Activated T-helper 17 cell treated with anti-CD3 and anti-CD28 coated beads, Interleukin-2, amount 50 U/mL, for 72 hours (primary cell): ENCODE measurements at regions not wholly inside any gene's neighbourhood (a gene's known extent, or its start where the extent isn't known, plus 50 kb on each side); places are given as distances from the start of the nearest gene placed in this dataset.
"Not testable (repeated sequence)": the region's sequence is repeated elsewhere in the genome, so short reads cannot be mapped to it uniquely, and the experiment has no call there.

ENCODE experiments used
- ATAC-seq: fragments of 150-1000 bp; cut with Tn5 transposase; replicated peaks from 2 replicates; pipeline ENCODE4 v1.10.0; 2021; ENCODE audit warnings: mild to moderate bottlenecking, moderate library complexity
- H3K27ac Mint-ChIP-seq: one replicate; pipeline ENCODE4 v1.8.0; 2022; ENCODE audit warnings: mixed read lengths
- H3K27me3 Mint-ChIP-seq: one replicate; pipeline ENCODE4 v1.8.0; 2022; ENCODE audit warnings: mixed read lengths
- H3K36me3 Mint-ChIP-seq: one replicate; pipeline ENCODE4 v1.8.0; 2022; ENCODE audit warnings: low read depth, mild to moderate bottlenecking, mixed read lengths
- H3K4me1 Mint-ChIP-seq: one replicate; pipeline ENCODE4 v1.8.0; 2022; ENCODE audit warnings: mixed read lengths
- H3K4me3 Mint-ChIP-seq: one replicate; pipeline ENCODE4 v1.8.0; 2022; ENCODE audit warnings: mild to moderate bottlenecking, mixed read lengths
- H3K9me3 Mint-ChIP-seq: one replicate; pipeline ENCODE4 v1.8.0; 2022; ENCODE audit warnings: mixed read lengths

GRCh38 chr6:82118150-82118562, 129.4 kb downstream of the IBTK start:
- no peaks in the 10 kb centered on the region for H3K4me1 Mint-ChIP-seq
- no peak for ATAC-seq
- no peaks in the 10 kb centered on the region for H3K9me3 Mint-ChIP-seq
- no peak overlapping the region for H3K4me3 Mint-ChIP-seq
- H3K27me3 Mint-ChIP-seq, result no peaks in the 10 kb centered on the region
- no peak overlapping the region for H3K27ac Mint-ChIP-seq
- H3K36me3 Mint-ChIP-seq, result no peaks in the 10 kb centered on the region

GRCh38 chr6:82114748-82115147, 132.8 kb downstream of the IBTK start:
- no peaks in the 10 kb centered on the region for H3K9me3 Mint-ChIP-seq
- no peaks in the 10 kb centered on the region for H3K27me3 Mint-ChIP-seq
- ATAC-seq, result no peak
- H3K4me1 Mint-ChIP-seq, result no peaks in the 10 kb centered on the region
- H3K36me3 Mint-ChIP-seq, result no peaks in the 10 kb centered on the region
- H3K4me3 Mint-ChIP-seq, result no peak overlapping the region
- H3K27ac Mint-ChIP-seq, result no peak overlapping the region

- no peaks in the 10 kb centered on the region for H3K4me1 Mint-ChIP-seq
- ATAC-seq, result no peak
- no peaks in the 10 kb centered on the region for H3K27me3 Mint-ChIP-seq
- no peak overlapping the region for H3K27ac Mint-ChIP-seq
- peaks cover 6% of the 10 kb centered on the region for H3K9me3 Mint-ChIP-seq
- no peak overlapping the region for H3K4me3 Mint-ChIP-seq
- H3K36me3 Mint-ChIP-seq, result no peaks in the 10 kb centered on the region
These were observed 134.3 kb downstream of the IBTK start for GRCh38 chr6:82113231-82113630.

- ATAC-seq, result no peak
- Mint-ChIP-seq H3K9me3 (peaks cover 6% of the 10 kb centered on the region), H3K4me1 (no peaks in the 10 kb centered on the region), H3K27me3 (no peaks in the 10 kb centered on the region), H3K4me3 (no peak overlapping the region), H3K36me3 (no peaks in the 10 kb centered on the region), H3K27ac (no peak overlapping the region)
These were observed 135.7 kb downstream of the IBTK start for GRCh38 chr6:82111818-82112217.

GRCh38 chr6:82111114-82111513, 136.4 kb downstream of the IBTK start:
- Mint-ChIP-seq H3K36me3 (no peaks in the 10 kb centered on the region), H3K4me1 (no peaks in the 10 kb centered on the region), H3K27ac (no peak overlapping the region), H3K4me3 (no peak overlapping the region), H3K9me3 (peaks cover 6% of the 10 kb centered on the region), H3K27me3 (no peaks in the 10 kb centered on the region)
- ATAC-seq, result no peak

GRCh38 chr6:82103171-82103570, 144.4 kb downstream of the IBTK start:
- not testable (repeated sequence) for H3K4me3 Mint-ChIP-seq, H3K4me1 Mint-ChIP-seq, ATAC-seq

GRCh38 chr6:82101374-82102114, 146.0 kb downstream of the IBTK start:
- not testable (repeated sequence) for ATAC-seq, H3K9me3 Mint-ChIP-seq, H3K4me1 Mint-ChIP-seq, H3K4me3 Mint-ChIP-seq, H3K27me3 Mint-ChIP-seq, H3K36me3 Mint-ChIP-seq, H3K27ac Mint-ChIP-seq

More at GRCh38 chr6:82103171-82103570, 144.4 kb downstream of the IBTK start:
- not testable (repeated sequence) for H3K27me3 Mint-ChIP-seq, H3K9me3 Mint-ChIP-seq, H3K36me3 Mint-ChIP-seq, H3K27ac Mint-ChIP-seq

- not testable (repeated sequence) for H3K9me3 Mint-ChIP-seq, H3K27ac Mint-ChIP-seq, H3K36me3 Mint-ChIP-seq, H3K4me1 Mint-ChIP-seq, H3K27me3 Mint-ChIP-seq, H3K4me3 Mint-ChIP-seq, ATAC-seq
These were observed 146.8 kb downstream of the IBTK start for GRCh38 chr6:82100763-82101162.

GRCh38 chr6:82097676-82098075, 149.9 kb downstream of the IBTK start:
- Mint-ChIP-seq H3K27ac (no peak overlapping the region), H3K27me3 (peaks cover 8% of the 10 kb centered on the region), H3K9me3 (no peaks in the 10 kb centered on the region), H3K4me1 (no peaks in the 10 kb centered on the region), H3K36me3 (no peaks in the 10 kb centered on the region), H3K4me3 (no peak overlapping the region)
- ATAC-seq, result no peak

GRCh38 chr6:82095091-82095490, 152.5 kb downstream of the IBTK start:
- peaks cover 8% of the 10 kb centered on the region for H3K27me3 Mint-ChIP-seq
- no peaks in the 10 kb centered on the region for H3K36me3 Mint-ChIP-seq
- no peak overlapping the region for H3K4me3 Mint-ChIP-seq
- no peak overlapping the region for H3K27ac Mint-ChIP-seq
- H3K4me1 Mint-ChIP-seq, result no peaks in the 10 kb centered on the region
- H3K9me3 Mint-ChIP-seq, result no peaks in the 10 kb centered on the region
- ATAC-seq, result no peak

GRCh38 chr6:82094166-82094806, 153.3 kb downstream of the IBTK start:
- no peaks in the 10 kb centered on the region for H3K4me1 Mint-ChIP-seq
- H3K36me3 Mint-ChIP-seq, result no peaks in the 10 kb centered on the region
- no peak overlapping the region for H3K4me3 Mint-ChIP-seq
- no peak for ATAC-seq
- no peak overlapping the region for H3K27ac Mint-ChIP-seq
- peaks cover 8% of the 10 kb centered on the region for H3K27me3 Mint-ChIP-seq
- no peaks in the 10 kb centered on the region for H3K9me3 Mint-ChIP-seq

GRCh38 chr6:82088978-82089771, 158.4 kb downstream of the IBTK start:
- Mint-ChIP-seq H3K4me1 (no peaks in the 10 kb centered on the region), H3K36me3 (no peaks in the 10 kb centered on the region), H3K4me3 (no peak overlapping the region), H3K9me3 (no peaks in the 10 kb centered on the region), H3K27ac (no peak overlapping the region), H3K27me3 (no peaks in the 10 kb centered on the region)
- ATAC-seq, result no peak

- no peak for ATAC-seq
- no peak overlapping the region for H3K4me3 Mint-ChIP-seq
- no peaks in the 10 kb centered on the region for H3K36me3 Mint-ChIP-seq
- H3K27ac Mint-ChIP-seq, result no peak overlapping the region
- no peaks in the 10 kb centered on the region for H3K4me1 Mint-ChIP-seq
- H3K9me3 Mint-ChIP-seq, result no peaks in the 10 kb centered on the region
- no peaks in the 10 kb centered on the region for H3K27me3 Mint-ChIP-seq
These were observed 160.6 kb downstream of the IBTK start for GRCh38 chr6:82086944-82087343.

- H3K36me3 Mint-ChIP-seq, result no peaks in the 10 kb centered on the region
- no peaks in the 10 kb centered on the region for H3K9me3 Mint-ChIP-seq
- H3K4me1 Mint-ChIP-seq, result no peaks in the 10 kb centered on the region
- no peak overlapping the region for H3K27ac Mint-ChIP-seq
- no peak for ATAC-seq
- no peak overlapping the region for H3K4me3 Mint-ChIP-seq
- H3K27me3 Mint-ChIP-seq, result no peaks in the 10 kb centered on the region
These were observed 161.8 kb downstream of the IBTK start for GRCh38 chr6:82085701-82086100.
